GM10266 (cell line): ENCODE measurements at regions not wholly inside any gene's neighbourhood (a gene's known extent, or its start where the extent isn't known, plus 50 kb on each side); places are given as distances from the start of the nearest gene placed in this dataset.

Source experiments
- DNase-seq: peaks from one replicate; pipeline ENCODE4 v3.0.0; 2012; ENCODE audit errors: extremely low spot score
- TF ChIP-seq, protein P1 (sequence below): IDR thresholded peaks from 2 replicates; pipeline ENCODE4 v1.5.1; 2012; ENCODE audit warnings: mild to moderate bottlenecking, low read depth; ENCODE audit not compliant: control insufficient read depth, insufficient read depth; ENCODE audit errors: missing control alignments

- TF ChIP-seq, protein P1, sequence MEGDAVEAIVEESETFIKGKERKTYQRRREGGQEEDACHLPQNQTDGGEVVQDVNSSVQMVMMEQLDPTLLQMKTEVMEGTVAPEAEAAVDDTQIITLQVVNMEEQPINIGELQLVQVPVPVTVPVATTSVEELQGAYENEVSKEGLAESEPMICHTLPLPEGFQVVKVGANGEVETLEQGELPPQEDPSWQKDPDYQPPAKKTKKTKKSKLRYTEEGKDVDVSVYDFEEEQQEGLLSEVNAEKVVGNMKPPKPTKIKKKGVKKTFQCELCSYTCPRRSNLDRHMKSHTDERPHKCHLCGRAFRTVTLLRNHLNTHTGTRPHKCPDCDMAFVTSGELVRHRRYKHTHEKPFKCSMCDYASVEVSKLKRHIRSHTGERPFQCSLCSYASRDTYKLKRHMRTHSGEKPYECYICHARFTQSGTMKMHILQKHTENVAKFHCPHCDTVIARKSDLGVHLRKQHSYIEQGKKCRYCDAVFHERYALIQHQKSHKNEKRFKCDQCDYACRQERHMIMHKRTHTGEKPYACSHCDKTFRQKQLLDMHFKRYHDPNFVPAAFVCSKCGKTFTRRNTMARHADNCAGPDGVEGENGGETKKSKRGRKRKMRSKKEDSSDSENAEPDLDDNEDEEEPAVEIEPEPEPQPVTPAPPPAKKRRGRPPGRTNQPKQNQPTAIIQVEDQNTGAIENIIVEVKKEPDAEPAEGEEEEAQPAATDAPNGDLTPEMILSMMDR: no peak
- DNase-seq: no peak
These were observed 149.4 kb upstream of the PITX1 start for GRCh38 chr5:135183464-135183863.

DNA sequence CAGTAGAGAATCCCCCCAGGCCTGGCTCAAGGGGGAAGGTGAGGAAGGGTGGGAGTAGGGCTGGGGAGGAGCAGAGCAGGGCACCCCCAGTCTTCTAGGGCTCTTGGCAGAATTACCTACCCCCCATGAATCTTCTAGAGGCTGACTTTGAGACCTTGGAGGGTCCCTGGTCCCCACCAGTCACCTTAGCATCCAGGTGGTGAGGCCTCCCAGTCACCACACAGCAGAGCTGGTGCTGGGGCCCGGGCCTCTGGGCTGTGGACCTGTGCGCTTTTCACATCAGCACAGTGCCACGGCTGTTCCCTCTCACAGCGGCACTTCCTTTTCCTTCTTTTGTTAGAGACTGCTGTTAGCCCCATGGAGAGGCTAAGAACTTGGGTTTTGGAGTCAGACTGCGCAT is 148.6 kb upstream of the PITX1 start:
- TF ChIP-seq, protein P1: no peak
- no peak for DNase-seq

GRCh38 chr5:135181653-135182052 is 147.6 kb upstream of the PITX1 start:
- no peak for DNase-seq
- TF ChIP-seq, protein P1: no peak

DNA sequence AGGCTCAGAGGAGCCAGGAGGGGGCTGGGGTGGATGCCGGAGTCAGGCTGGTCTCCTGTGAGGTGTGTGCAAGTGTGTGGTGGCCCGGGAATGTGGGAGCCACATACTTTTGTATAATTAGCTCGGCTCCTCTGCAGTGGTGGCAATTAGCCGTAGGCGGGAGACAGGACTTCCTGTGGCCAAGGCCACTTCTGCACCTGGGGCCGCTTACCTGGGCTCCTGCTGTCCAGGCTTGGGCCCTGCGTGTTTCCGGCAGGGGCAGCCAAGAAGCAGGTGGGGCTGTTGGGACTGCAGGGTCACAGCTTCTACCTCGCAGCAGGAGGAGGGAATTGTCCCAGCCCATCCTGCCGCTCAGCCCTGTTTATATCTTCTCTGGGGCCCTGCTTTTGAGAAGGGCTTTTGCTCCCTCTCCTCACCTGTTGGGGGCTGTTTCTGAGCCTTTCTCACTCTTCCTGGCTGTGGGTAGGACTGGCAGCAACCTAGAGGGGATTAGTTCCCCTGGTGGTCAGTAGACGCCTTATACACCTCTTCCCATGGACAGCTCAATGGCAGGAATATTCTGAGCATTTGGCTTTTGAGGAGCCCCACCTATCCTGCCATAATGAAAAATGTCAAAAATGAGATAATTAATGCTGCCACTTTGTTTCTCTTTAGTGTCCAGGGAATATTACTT is 145.4 kb upstream of the PITX1 start:
- DNase-seq: no peak
- TF ChIP-seq, protein P1: no peak

DNA sequence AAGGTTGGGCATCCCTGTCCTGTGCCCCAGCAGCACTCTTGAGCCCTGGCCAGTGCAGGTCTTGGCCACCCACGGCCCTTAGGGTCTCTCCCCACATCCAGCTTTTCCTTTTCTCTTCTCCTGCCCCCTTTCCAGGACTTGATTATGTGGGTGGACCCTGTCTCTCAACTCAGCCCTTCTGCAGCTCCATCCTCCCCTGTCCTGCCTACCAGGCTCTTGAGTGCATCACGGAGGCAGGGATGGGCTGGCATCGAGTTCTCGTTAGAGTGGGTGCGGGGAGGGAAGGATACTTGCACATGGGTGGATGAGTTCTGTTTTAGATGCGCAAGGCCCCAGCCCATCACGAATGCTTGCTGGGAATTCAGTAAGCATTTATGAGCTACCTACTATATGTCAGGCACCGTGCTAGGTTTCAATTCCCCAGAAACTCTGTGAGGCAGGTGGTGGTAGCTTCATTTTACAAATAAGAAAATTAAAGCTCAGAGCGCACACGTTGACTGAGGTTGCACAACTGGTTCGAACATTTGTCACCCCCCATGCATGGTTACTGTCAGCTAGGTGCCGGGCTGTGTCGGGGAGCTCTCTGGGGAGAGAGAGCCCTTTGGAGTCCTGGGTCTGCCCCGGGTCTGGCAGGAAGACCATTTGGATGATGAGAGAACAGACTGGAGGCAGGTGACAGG is 144.6 kb upstream of the PITX1 start:
- DNase-seq: no peak
- TF ChIP-seq, protein P1: no peak

DNA sequence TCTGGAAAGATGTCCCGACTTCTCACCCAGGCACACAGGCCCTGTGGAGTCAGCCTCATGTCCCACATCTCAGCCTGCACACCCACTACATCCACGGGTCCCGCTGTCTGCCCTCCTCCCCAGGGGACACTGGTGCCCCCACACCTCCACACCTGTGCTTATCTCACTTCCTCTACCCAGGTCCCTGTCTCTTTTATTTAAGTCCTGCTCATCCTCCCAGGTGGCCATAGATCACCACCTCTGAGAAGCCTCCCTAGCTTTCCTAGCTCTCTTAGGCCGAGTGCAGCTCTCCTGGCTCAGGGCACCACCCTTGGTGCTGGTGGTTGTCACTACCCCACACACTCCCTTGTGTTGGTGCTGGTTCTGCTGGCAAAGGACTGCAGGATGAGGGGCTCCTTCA is 143.6 kb upstream of the PITX1 start:
- DNase-seq: no peak
- TF ChIP-seq, protein P1: no peak

DNA sequence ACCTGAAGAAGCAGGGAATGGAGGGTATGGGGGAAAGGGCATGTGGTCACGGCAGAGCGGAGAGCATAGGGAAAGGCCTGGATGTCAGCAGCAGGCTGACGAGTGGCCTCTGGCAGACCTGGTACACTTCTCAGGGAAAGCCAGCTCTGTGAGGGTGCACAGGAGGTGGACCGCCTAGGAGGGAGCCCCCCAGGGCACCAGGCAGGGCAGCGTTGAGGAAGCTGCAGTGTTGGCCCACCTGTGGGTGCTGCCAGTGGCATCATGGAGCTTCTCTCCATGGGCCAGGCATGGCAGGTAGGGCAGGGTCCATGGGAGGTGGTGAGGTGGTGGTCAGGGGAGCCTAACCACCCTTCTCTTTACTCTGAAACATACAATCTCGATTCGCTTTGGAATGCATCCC is 143.0 kb upstream of the PITX1 start:
- DNase-seq: no peak
- TF ChIP-seq, protein P1: no peak
